Activated B cell treated with CpG ODN at 0.5 μM for 24 hours (primary cell): ENCODE measurements at regions not wholly inside any gene's neighbourhood (a gene's known extent, or its start where the extent isn't known, plus 50 kb on each side); places are given as distances from the start of the nearest gene placed in this dataset.

Experiments used
- ATAC-seq: fragments of 200-7000 bp; cut with Tn5 transposase; one replicate; pipeline ENCODE4 v1.10.0; 2021; ENCODE audit warnings: low read depth, mild to moderate bottlenecking, moderate library complexity
- CTCF ChIA-PET: fragments of 350-600 bp; sonication (Branson Sonifier 250); formaldehyde crosslinking; loops from one replicate; lab custom pipeline; 2021; ENCODE audit warnings: antibody characterized with exemption; lab: Charles Lee
- POLR2A ChIA-PET: fragments of 350-600 bp; sonication (Branson Sonifier 250); formaldehyde crosslinking; loops from one replicate; lab custom pipeline; 2021; ENCODE audit warnings: antibody characterized with exemption; lab: Charles Lee
- DNase-seq: peaks from one replicate; pipeline ENCODE4 v3.0.0; 2022
- H3K27ac Mint-ChIP-seq: one replicate; pipeline ENCODE4 v1.8.0; 2020; ENCODE audit warnings: mixed read lengths
- H3K27me3 Mint-ChIP-seq: one replicate; pipeline ENCODE4 v1.8.0; 2021; ENCODE audit warnings: mixed read lengths
- H3K36me3 Mint-ChIP-seq: one replicate; pipeline ENCODE4 v1.8.0; 2021; ENCODE audit warnings: low read depth, mixed read lengths
- H3K4me1 Mint-ChIP-seq: one replicate; pipeline ENCODE4 v1.8.0; 2021; ENCODE audit warnings: mixed read lengths
- H3K4me3 Mint-ChIP-seq: one replicate; pipeline ENCODE4 v1.8.0; 2020; ENCODE audit warnings: mild to moderate bottlenecking, mixed read lengths
- H3K9me3 Mint-ChIP-seq: one replicate; pipeline ENCODE4 v1.8.0; 2020; ENCODE audit warnings: mixed read lengths
- CTCF ChIP-seq: fragments of 200-600 bp; IDR thresholded peaks from one replicate; pipeline ENCODE4 v1.8.0; 2022; ENCODE audit warnings: antibody characterized with exemption, mild to moderate bottlenecking
- intact Hi-C: fragments of 100-400 bp; cut with micrococcal nuclease; formaldehyde crosslinking; loops from one replicate; pipeline ENCODE4 v1.15.1; 2024

DNA sequence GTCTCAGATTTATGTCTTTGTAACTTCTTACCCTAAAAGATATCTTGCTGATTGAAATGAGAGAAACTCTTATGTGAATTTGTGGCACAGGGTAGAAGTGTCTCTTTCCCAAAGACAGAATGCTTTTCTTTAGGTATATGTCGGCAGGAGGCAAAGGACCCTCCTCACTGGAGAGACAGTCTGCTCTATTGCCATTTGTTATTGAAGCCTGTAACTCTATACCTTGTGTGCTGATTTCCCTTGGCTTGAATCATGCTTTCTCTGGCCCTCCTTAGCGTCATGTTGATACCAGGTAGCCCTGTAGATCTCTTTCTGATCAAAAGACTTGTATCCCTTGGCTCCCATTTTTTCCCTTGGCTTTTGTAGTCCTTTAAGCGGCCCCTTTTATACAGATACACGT is 284.3 kb downstream of the CXXC4 start:
- no peak for ATAC-seq
- no peak for TF ChIP-seq CTCF
- CTCF ChIA-PET, result no interaction called here
- Mint-ChIP-seq H3K4me3 (no peak overlapping the region), H3K4me1 (no peaks in the 10 kb centered on the region), H3K36me3 (no peaks in the 10 kb centered on the region), H3K27ac (no peak overlapping the region), H3K9me3 (no peaks in the 10 kb centered on the region), H3K27me3 (no peaks in the 10 kb centered on the region)
- POLR2A ChIA-PET, result no interaction called here
- intact Hi-C loops, result no loop called here
- no peak for DNase-seq

GRCh38 chr4:104206784-104207183 is 287.9 kb downstream of the CXXC4 start:
- ChIA-PET POLR2A (no interaction called here), CTCF (no interaction called here)
- Mint-ChIP-seq H3K27me3 (no peaks in the 10 kb centered on the region), H3K9me3 (peaks cover 2% of the 10 kb centered on the region), H3K36me3 (no peaks in the 10 kb centered on the region), H3K4me3 (no peak overlapping the region), H3K27ac (no peak overlapping the region), H3K4me1 (no peaks in the 10 kb centered on the region)
- ATAC-seq, result no peak
- TF ChIP-seq CTCF, result no peak
- DNase-seq, result no peak
- intact Hi-C loops, result loop anchor here (5.0 kb wide), 1 partner anchor 271 kb away; no protein-coding TSS in a partner anchor

DNA sequence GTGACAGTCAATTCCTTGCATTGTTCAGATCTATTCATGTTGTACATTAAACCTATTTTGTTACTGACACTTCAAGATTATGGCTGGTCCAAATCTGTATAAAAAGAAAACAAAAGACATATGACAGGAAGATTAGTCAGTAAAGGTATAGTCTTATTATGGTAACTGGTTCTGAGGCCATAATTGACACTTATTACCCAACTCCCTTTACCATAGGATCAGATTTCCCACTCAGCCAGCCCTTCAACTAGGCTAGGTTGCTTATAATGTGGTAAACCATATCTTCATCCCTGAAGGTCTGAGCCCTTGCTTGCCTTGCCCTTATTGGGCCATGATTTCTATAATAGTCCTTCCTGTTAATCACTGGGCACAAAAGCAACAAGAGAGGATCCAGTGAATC is 289.6 kb downstream of the CXXC4 start:
- peaks cover 2% of the 10 kb centered on the region for H3K9me3 Mint-ChIP-seq
- H3K4me1 Mint-ChIP-seq, result no peaks in the 10 kb centered on the region
- no peak for ATAC-seq
- ChIA-PET CTCF (no interaction called here), POLR2A (no interaction called here)
- H3K36me3 Mint-ChIP-seq, result no peaks in the 10 kb centered on the region
- H3K27ac Mint-ChIP-seq, result no peak overlapping the region
- no peaks in the 10 kb centered on the region for H3K27me3 Mint-ChIP-seq
- no peak overlapping the region for H3K4me3 Mint-ChIP-seq
- no peak for DNase-seq
- TF ChIP-seq CTCF, result no peak
- intact Hi-C loops, result loop anchor here (5.0 kb wide), 1 partner anchor 272 kb away; no protein-coding TSS in a partner anchor

DNA sequence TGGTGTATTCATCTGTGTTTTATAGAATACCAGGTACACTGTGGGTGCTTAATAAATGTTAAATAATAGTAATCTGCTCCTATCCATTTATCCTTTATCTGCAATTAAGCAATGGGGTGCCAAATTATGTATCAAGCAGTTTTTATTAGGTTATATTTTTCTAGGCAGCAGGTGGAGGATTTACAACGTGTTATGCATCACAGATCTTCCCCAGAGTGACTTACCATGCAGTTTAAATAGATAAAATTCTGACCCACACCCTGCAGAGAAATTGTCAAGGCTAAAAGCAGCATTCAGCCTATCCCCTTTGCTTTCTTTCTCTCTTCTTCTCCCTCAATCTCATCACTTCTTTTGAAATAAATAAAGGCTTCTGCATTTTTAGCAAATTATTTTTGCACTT is 306.4 kb downstream of the CXXC4 start:
- Mint-ChIP-seq H3K27ac (no peak overlapping the region), H3K9me3 (peaks cover 2% of the 10 kb centered on the region), H3K4me1 (no peaks in the 10 kb centered on the region), H3K27me3 (no peaks in the 10 kb centered on the region), H3K4me3 (no peak overlapping the region), H3K36me3 (no peaks in the 10 kb centered on the region)
- ATAC-seq (no peak), DNase-seq (no peak)
- intact Hi-C loops, result no loop called here
- no peak for TF ChIP-seq CTCF
- ChIA-PET CTCF (no interaction called here), POLR2A (no interaction called here)

DNA sequence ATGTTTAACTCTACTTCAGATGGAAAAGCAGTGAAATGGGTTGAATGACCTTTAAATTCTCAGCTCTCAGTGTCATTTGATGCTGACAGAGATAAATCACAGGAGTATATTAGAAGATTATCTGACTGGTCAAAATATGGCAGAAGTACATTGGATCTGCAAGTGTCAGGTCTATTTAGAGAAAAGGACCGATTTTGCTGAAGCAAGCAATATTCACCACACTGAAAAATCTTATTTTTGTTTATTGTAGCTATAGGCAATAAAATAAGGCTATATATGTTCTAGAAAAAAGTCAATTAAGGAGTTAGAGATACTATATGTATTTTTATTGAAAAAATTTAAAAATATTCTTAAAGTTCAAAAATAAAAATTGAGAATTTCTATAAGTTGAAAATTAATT is 325.3 kb downstream of the CXXC4 start:
- no peak for TF ChIP-seq CTCF
- no peak for ATAC-seq
- H3K36me3 Mint-ChIP-seq, result no peaks in the 10 kb centered on the region
- no peak overlapping the region for H3K4me3 Mint-ChIP-seq
- POLR2A ChIA-PET, result no interaction called here
- H3K27ac Mint-ChIP-seq, result no peak overlapping the region
- H3K9me3 Mint-ChIP-seq, result peaks cover 3% of the 10 kb centered on the region
- no peaks in the 10 kb centered on the region for H3K4me1 Mint-ChIP-seq
- DNase-seq, result no peak
- CTCF ChIA-PET, result no interaction called here
- intact Hi-C loops, result no loop called here
- no peaks in the 10 kb centered on the region for H3K27me3 Mint-ChIP-seq
